ENCODE measurements at regions not wholly inside any gene's neighbourhood (a gene's known extent, or its start where the extent isn't known, plus 50 kb on each side); places are given as distances from the start of the nearest gene placed in this dataset.
"Not testable (repeated sequence)": the region's sequence is repeated elsewhere in the genome, so short reads cannot be mapped to it uniquely, and the experiment has no call there.

DNA sequence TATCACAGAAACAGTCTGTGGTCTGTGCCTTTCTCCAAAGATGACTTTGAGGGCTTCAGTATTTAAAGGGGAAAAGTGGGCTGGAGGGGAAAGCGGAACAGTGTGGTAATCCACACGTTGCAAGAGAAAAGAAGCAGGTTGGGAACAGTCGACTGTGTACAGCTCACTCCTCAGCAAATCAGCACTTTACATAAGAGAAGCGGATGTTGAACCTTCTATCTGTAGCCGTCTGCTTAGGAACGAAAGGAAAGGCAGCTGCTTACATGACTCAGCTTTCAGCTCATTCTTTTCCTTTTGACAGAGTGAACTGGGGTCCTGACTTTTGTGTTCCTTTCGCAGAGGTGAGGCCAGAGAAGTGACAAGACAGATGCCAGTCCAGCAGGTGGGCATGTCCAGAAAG lies 4020.7 kb upstream of the TPTE start:
- peak in 1 of 2 donors; percentile 46 for ATAC-seq
- not testable (repeated sequence) for H3K4me1 Mint-ChIP-seq (ENCODE audit: low read depth in 2 of 2); H3K27ac Mint-ChIP-seq; DNase-seq (ENCODE audit: low spot score); H3K4me3 Mint-ChIP-seq; H3K36me3 Mint-ChIP-seq; H3K9me3 Mint-ChIP-seq; H3K27me3 Mint-ChIP-seq

DNA sequence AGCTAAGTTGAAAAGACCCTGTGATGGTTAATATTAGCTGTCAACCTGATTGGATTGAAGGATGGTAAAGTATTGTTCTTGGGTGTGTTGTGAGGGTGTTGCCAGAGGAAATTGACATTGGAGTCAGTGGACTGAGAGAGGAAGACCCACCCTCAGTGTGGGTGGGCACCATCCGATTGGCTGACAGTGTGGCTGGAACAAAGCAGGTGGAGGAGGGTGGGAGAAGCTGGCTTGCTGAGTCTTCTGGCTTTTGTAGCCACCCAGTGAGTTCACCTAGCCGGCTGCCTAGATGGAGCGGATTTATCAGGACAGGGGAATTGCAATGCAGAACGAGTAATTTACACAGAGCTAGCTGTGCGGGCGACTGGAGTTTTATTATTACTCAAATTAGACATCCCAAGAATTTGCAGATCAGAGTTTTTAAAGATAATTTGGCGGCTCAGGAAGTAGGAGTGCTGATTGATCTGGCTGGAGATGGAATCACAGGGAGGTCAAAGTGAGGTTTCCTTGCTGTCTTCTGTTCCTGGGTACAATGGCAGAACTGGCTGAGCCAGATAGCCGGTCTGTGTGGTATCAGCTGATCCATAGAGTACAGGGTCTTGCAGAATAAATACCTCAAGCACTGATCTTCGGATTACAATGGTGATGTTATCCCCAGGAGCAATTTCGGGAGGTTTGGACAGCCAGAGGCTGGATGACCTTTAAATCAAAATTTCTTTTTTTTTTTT lies 4015.1 kb upstream of the TPTE start:
- not testable (repeated sequence) for H3K27me3 Mint-ChIP-seq; H3K36me3 Mint-ChIP-seq; H3K9me3 Mint-ChIP-seq; H3K4me1 Mint-ChIP-seq (ENCODE audit: low read depth in 2 of 2); H3K4me3 Mint-ChIP-seq; DNase-seq (ENCODE audit: low spot score); H3K27ac Mint-ChIP-seq; ATAC-seq

DNA sequence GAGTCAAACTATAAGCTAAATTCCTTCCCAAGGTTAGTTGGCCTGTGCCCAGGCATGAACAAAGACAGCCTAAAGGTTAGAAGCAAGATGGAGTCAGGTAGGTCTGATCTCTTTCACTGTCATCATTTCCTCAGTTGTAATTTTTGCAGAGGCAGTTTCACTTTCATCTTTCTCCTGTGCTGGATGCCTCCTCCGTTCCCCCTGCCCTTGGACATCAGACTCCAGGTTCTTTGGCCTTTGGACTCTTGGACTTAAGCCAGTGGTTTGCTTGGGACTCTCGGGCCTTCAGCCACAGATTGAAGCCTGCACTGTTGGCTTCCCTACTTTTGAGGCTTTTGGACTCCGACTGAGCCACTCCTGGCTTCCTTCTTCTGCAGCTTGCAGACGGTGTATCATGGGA lies 4013.8 kb upstream of the TPTE start:
- H3K36me3 Mint-ChIP-seq; ATAC-seq; H3K9me3 Mint-ChIP-seq; H3K27ac Mint-ChIP-seq; H3K4me3 Mint-ChIP-seq; H3K4me1 Mint-ChIP-seq (ENCODE audit: low read depth in 2 of 2); DNase-seq (ENCODE audit: low spot score); H3K27me3 Mint-ChIP-seq: not testable (repeated sequence)

DNA sequence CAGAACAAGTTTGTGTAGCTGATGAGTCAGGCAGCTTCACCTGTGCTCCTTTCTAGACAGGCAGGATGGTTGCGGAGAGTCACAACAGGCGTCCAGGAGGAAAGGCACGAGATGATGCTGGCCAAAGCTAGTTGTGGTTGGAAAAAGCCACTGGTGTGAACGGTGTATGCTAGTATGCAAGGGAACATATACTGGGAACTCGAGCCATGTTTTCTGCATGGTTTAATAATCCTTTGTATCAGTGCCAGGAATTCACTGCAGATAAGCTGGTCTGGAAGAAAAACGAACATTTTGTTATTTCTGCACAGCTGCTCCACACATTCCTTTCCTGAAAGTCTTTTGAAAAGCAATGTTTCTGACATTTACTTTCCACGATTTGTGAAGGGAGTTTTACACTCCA lies 3999.6 kb upstream of the TPTE start:
- DNase-seq (ENCODE audit: low spot score); H3K4me1 Mint-ChIP-seq (ENCODE audit: low read depth in 2 of 2); H3K27ac Mint-ChIP-seq; ATAC-seq; H3K36me3 Mint-ChIP-seq; H3K9me3 Mint-ChIP-seq; H3K27me3 Mint-ChIP-seq; H3K4me3 Mint-ChIP-seq: not testable (repeated sequence)

DNA sequence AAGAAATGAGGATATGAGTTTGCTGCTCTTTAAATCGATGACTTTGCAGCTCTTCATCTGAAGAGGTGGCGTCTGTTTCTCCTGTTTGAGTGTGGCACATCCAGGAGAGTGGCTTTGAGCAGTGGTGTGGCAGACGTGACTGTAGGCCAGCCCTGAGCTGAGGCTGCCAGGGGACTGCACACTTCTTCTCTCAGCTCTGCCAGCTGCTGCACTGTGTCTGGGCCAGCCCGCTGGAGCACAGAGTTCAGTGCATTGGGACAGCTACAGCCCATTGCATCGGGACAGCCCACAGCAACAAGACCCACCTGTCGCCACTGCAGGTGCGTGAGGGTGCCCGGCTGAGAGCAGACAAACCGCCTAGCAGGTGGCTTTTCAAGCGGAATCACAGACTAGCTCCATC lies 3995.2 kb upstream of the TPTE start:
- not testable (repeated sequence) for H3K27me3 Mint-ChIP-seq; H3K4me3 Mint-ChIP-seq; H3K4me1 Mint-ChIP-seq (ENCODE audit: low read depth in 2 of 2); H3K36me3 Mint-ChIP-seq; DNase-seq (ENCODE audit: low spot score); H3K27ac Mint-ChIP-seq; H3K9me3 Mint-ChIP-seq; ATAC-seq

DNA sequence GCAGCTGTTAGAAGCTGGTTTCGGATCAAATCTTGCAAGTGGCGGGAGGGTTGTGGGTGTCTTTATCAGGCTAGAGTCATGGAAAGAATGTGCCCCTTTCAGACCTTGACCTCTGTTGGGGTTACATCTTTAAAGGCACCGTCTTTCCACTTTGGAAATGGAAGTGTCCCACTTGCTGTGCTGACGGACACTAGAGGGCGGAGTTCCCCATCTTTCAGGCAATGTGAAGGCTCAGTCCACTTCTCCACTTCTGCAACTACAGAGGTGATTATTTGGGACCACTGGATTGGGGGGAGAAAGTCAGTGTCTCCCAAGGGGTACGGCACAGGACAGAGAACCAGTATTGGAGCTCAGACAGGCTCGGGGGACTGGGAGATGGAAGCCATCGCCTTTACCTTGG lies 3990.7 kb upstream of the TPTE start:
- DNase-seq (ENCODE audit: low spot score); H3K27me3 Mint-ChIP-seq; H3K4me1 Mint-ChIP-seq (ENCODE audit: low read depth in 2 of 2); H3K9me3 Mint-ChIP-seq; H3K36me3 Mint-ChIP-seq; ATAC-seq; H3K4me3 Mint-ChIP-seq; H3K27ac Mint-ChIP-seq: not testable (repeated sequence)

DNA sequence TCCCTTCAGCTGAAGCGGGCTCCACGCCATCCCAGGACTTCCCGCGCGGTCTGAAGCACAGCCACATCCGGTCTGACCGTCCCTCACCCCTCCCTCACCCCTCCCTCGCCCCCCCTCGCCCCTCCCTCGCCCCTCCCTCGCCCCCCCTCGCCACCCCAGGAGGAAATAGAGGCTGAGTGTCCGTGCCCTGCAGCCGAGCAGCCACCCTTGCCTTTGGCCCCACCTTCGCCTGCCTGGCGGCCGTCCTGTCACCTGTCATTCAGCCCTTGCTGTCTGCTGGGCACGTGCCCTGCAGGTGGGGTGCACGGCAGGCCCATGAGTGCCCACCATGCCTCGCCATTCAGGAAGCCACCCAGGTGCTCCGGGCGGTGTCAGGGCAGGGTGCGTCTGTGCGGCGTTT lies 3988.1 kb upstream of the TPTE start:
- H3K27ac Mint-ChIP-seq; H3K4me1 Mint-ChIP-seq (ENCODE audit: low read depth in 2 of 2); H3K9me3 Mint-ChIP-seq; H3K36me3 Mint-ChIP-seq; H3K27me3 Mint-ChIP-seq; ATAC-seq; DNase-seq (ENCODE audit: low spot score); H3K4me3 Mint-ChIP-seq: not testable (repeated sequence)

DNA sequence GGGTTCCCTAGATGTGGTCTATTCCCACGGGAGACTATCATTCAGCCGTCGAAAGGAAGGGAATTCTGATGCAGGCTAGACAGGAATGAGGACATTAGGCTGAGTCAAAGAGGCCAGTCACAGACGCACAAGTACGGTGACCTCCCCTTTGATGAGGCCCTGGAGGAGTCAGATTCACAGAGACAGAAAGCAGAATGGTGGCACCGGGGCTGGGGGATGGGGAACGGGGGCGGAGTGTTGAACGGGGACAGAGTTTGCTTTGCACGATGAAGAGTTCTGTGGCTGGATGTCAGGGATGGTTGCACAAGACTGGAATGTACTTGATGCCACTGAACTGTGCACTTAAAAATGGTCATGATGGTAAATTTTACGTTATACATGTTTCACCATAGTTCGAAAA lies 3983.1 kb upstream of the TPTE start:
- not testable (repeated sequence) for H3K27me3 Mint-ChIP-seq; H3K27ac Mint-ChIP-seq; H3K36me3 Mint-ChIP-seq; DNase-seq (ENCODE audit: low spot score); H3K4me3 Mint-ChIP-seq; H3K4me1 Mint-ChIP-seq (ENCODE audit: low read depth in 2 of 2); ATAC-seq; H3K9me3 Mint-ChIP-seq

DNA sequence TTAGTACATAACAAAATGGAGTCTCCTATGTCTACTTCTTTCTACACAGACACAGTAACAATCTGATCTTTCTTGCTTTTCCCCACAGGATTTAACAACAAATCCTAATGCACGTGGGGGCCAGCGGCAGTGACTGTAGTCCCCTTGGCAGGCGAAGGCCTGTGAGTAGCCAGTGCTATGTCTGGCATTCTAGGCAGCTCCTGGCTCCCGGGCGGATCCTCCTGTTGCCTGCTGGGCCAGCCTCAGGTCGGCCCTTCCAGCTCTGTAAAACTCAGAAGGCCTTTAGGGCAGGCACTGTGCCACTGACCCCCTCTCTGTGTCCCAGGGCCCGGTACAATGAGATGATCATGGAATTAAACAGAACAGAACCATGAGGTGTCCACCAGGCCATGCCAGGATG lies 3981.7 kb upstream of the TPTE start:
- ATAC-seq; H3K4me3 Mint-ChIP-seq; DNase-seq (ENCODE audit: low spot score); H3K27me3 Mint-ChIP-seq; H3K36me3 Mint-ChIP-seq; H3K4me1 Mint-ChIP-seq (ENCODE audit: low read depth in 2 of 2); H3K9me3 Mint-ChIP-seq; H3K27ac Mint-ChIP-seq: not testable (repeated sequence)

DNA sequence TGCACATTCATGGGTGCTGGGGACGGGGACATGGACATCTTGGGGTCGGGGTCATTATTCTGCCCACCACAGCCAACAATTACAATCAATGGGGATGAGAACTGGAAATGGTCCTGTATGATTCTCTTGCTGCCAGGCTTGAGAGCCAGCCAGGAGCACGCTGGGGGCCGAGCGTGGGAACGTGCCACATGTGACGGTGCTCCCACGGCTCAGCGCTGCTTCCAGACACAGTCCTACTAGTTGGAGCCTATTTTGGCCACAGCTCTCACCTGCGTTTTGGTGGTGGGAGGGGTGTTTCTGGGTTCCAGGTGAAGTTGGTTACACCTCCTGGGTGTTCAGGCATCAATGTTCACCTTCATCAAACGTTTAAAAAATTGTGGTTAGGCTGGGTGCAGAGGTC lies 3980.3 kb upstream of the TPTE start:
- not testable (repeated sequence) for H3K27me3 Mint-ChIP-seq; H3K4me1 Mint-ChIP-seq (ENCODE audit: low read depth in 2 of 2); H3K27ac Mint-ChIP-seq; H3K36me3 Mint-ChIP-seq; ATAC-seq; H3K9me3 Mint-ChIP-seq; H3K4me3 Mint-ChIP-seq; DNase-seq (ENCODE audit: low spot score)

DNA sequence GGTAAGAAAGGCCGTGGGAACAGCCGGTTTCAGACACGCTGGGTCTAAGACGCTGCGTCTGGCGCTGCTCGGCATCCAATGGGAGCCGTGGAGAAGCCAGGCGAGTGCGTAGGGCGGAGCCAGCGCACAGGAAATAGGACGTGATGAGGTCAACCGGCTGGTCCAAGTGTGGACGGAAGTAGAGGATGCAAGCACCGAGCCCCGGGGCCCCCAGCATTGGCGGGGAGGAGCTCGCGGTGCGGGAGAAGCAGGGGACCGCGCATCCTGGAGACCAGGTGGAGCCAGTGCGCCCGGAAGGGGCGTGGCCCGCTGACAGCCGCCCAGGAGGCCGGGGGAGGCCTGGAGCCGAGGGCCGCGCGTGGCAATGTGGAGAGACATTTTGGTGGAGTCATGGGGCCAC lies 3976.1 kb upstream of the TPTE start:
- DNase-seq (ENCODE audit: low spot score); H3K36me3 Mint-ChIP-seq; H3K27me3 Mint-ChIP-seq; H3K4me3 Mint-ChIP-seq; H3K9me3 Mint-ChIP-seq; H3K4me1 Mint-ChIP-seq (ENCODE audit: low read depth in 2 of 2); H3K27ac Mint-ChIP-seq: not testable (repeated sequence)
- peak in 1 of 2 donors; percentile 72 for ATAC-seq

DNA sequence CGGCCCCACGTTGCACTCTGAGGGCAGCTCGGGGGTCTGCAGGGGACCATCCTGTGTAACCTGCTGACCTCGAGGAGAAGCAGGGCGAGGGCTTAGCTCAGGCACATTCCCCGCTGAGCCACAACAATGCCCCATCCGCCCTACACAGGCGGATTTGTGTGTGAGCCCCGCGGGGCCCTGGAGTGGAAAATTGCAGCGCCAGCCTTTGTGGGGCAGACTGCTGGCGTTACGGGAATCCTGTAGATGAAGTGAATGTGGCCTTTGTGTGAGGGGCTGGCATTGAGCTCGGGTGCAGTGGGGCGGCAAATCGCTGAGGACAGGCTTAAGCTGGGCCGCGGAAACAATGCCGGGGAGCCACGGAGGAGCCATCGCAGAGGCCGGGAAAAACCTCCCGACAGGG lies 3970.3 kb upstream of the TPTE start:
- H3K4me1 Mint-ChIP-seq (ENCODE audit: low read depth in 2 of 2); DNase-seq (ENCODE audit: low spot score); H3K27me3 Mint-ChIP-seq; H3K27ac Mint-ChIP-seq; H3K4me3 Mint-ChIP-seq; ATAC-seq; H3K36me3 Mint-ChIP-seq; H3K9me3 Mint-ChIP-seq: not testable (repeated sequence)

DNA sequence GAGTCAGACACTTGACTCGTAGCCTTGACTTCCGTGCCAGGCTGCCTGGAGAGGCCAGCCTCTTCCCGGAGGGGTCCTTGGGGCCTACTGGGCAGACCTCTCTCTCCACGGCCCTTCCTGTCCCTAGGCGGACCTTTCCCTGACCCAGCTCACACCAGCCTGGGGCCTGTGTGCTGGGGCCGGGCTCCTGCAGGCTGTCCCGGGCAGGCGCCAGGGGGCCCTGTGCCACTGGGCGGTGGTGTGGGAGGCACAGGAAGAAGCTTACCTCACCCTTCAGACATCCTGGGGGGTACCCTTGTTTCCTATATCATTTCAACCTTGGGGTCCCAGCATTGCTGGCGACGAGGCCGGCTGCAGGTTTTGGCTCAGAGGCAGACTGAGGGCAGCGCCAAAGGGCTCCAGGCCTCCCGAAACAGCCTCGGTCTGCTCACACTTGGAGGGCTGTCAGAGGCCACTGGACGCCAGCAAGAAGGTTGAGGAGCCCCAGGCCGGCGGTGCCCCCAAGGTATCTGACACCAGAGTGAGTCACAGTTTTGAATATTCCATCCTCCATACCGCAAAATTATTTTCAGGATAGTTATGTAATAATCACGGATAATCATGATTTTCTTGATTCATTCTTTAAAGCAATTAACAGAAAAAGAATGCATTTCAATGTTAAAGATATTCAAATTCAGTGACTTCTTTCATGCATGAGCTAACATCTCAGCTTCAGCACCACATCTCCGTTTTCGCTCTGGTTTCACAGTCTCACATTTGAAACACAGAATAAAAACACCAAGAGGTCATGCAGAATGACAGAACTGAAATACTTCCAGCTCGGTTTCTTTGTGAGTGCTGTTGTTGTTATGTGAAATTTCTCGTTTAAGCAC lies 3967.6 kb upstream of the TPTE start:
- not testable (repeated sequence) for ATAC-seq; H3K36me3 Mint-ChIP-seq; H3K4me1 Mint-ChIP-seq (ENCODE audit: low read depth in 2 of 2); H3K4me3 Mint-ChIP-seq; H3K9me3 Mint-ChIP-seq; H3K27me3 Mint-ChIP-seq; DNase-seq (ENCODE audit: low spot score); H3K27ac Mint-ChIP-seq

DNA sequence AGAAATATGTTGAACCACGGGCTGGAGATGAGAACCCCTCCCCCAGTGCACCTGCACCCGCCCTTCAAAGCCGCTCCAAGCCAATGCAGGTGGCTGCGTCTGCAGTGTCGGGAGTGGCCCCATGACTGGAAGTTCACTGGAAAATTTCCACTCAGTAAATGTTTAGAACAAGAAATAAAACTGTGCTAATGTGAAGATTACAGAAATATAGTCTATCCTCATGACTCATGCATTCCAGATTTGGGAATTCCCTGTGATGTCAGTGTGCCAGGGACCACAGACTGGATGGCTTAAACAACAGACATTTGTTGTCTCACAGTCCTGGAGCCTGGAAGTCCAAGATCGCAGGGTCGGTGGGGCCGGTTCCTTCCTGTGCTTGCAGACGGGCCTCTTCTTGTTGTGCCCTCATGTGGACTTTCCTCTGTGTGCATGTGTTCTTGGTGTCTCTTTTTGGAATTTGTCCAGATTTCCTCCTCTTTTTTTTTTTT lies 3967.0 kb upstream of the TPTE start:
- H3K4me3 Mint-ChIP-seq; H3K36me3 Mint-ChIP-seq; H3K27me3 Mint-ChIP-seq; H3K9me3 Mint-ChIP-seq; DNase-seq (ENCODE audit: low spot score); H3K4me1 Mint-ChIP-seq (ENCODE audit: low read depth in 2 of 2); ATAC-seq; H3K27ac Mint-ChIP-seq: not testable (repeated sequence)
